BJ (cell line): ENCODE measurements at regions not wholly inside any gene's neighbourhood (a gene's known extent, or its start where the extent isn't known, plus 50 kb on each side); places are given as distances from the start of the nearest gene placed in this dataset.

Experiments used
- CTCF ChIA-PET: fragments of 350-600 bp; formaldehyde crosslinking; extraction: SDS; loops from one replicate; lab custom pipeline; 2021; ENCODE audit warnings: antibody characterized with exemption, inconsistent platforms; lab: Yijun Ruan, JAX
- POLR2A ChIA-PET: fragments of 300-600 bp; sonication (Branson Sonifier 250); formaldehyde crosslinking; extraction: SDS; loops from one replicate; lab custom pipeline; 2021; ENCODE audit warnings: antibody characterized with exemption; lab: Charles Lee
- DNase-seq: peaks from one replicate; pipeline ENCODE4 v3.0.0-alpha.2; 2011; ENCODE audit warnings: low read depth
- H3K27me3 ChIP-seq: 2 replicates; pipeline ENCODE4 v1.6.0; 2011; ENCODE audit warnings: low read length; ENCODE audit not compliant: control insufficient read depth, insufficient read depth
- H3K36me3 ChIP-seq: 2 replicates; pipeline ENCODE4 v1.5.1; 2011; ENCODE audit warnings: low read length; ENCODE audit not compliant: control insufficient read depth, insufficient read depth
- H3K4me3 ChIP-seq: 2 replicates; pipeline ENCODE4 v1.5.1; 2011; ENCODE audit warnings: low read depth, mild to moderate bottlenecking, control low read depth, low read length
- TF ChIP-seq, protein P1 (sequence below): IDR thresholded peaks from 2 replicates; pipeline ENCODE4 v1.5.1; 2011; ENCODE audit warnings: low read depth, mild to moderate bottlenecking, control low read depth, inconsistent platforms, low read length, moderate library complexity; ENCODE audit not compliant: insufficient read depth

DNA sequence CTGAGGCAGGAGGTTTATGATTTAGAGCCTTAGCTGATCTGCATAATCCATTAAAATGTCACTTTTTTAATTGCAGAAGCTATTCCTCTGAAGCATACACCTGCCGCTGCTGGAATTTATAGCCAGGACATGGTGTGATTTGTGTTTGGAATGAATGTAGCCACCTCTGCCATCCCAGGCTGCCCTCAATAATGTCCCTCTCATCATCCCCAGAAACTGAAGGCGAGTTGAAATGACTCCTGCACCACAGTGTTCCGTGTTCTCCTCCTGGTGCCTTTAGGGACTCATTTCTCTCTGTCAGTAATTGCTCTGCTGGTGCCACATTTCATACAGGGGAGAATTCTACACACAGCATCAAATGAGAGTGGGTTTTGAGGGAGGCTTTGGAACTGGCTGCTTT lies 191.0 kb downstream of the C11orf91 start:
- Histone ChIP-seq H3K27me3 (no peaks in the 10 kb centered on the region), H3K4me3 (no peak overlapping the region), H3K36me3 (no peaks in the 10 kb centered on the region)
- TF ChIP-seq, protein P1, sequence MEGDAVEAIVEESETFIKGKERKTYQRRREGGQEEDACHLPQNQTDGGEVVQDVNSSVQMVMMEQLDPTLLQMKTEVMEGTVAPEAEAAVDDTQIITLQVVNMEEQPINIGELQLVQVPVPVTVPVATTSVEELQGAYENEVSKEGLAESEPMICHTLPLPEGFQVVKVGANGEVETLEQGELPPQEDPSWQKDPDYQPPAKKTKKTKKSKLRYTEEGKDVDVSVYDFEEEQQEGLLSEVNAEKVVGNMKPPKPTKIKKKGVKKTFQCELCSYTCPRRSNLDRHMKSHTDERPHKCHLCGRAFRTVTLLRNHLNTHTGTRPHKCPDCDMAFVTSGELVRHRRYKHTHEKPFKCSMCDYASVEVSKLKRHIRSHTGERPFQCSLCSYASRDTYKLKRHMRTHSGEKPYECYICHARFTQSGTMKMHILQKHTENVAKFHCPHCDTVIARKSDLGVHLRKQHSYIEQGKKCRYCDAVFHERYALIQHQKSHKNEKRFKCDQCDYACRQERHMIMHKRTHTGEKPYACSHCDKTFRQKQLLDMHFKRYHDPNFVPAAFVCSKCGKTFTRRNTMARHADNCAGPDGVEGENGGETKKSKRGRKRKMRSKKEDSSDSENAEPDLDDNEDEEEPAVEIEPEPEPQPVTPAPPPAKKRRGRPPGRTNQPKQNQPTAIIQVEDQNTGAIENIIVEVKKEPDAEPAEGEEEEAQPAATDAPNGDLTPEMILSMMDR, result no peak
- ChIA-PET CTCF (no interaction called here), POLR2A (no interaction called here)
- no peak for DNase-seq

- Histone ChIP-seq H3K36me3 (no peaks in the 10 kb centered on the region), H3K27me3 (no peaks in the 10 kb centered on the region), H3K4me3 (no peak overlapping the region)
- TF ChIP-seq, protein P1, result no peak
- POLR2A ChIA-PET, result interaction anchor here (0.6 kb wide), 1 partner anchor 1570 kb away, joined by 4 read pairs; no protein-coding TSS in a partner anchor
- no peak for DNase-seq
- CTCF ChIA-PET, result no interaction called here
Observed at GRCh38 chr11:33507967-33508366, 192.7 kb downstream of the C11orf91 start.

- TF ChIP-seq, protein P1, result no peak
- POLR2A ChIA-PET, result no interaction called here
- H3K36me3 ChIP-seq, result no peaks in the 10 kb centered on the region
- H3K4me3 ChIP-seq, result no peak overlapping the region
- CTCF ChIA-PET, result no interaction called here
- no peaks in the 10 kb centered on the region for H3K27me3 ChIP-seq
- no peak for DNase-seq
Observed at GRCh38 chr11:33507356-33507755, 193.3 kb downstream of the C11orf91 start.

GRCh38 chr11:33505093-33505492 lies 195.5 kb downstream of the C11orf91 start:
- ChIA-PET POLR2A (no interaction called here), CTCF (interaction anchor here (1.3 kb wide), 1 partner anchor 21 kb away, joined by 3 read pairs; no protein-coding TSS in a partner anchor)
- no peak for DNase-seq
- Histone ChIP-seq H3K36me3 (no peaks in the 10 kb centered on the region), H3K4me3 (no peak overlapping the region), H3K27me3 (no peaks in the 10 kb centered on the region)
- TF ChIP-seq, protein P1, result no peak

DNA sequence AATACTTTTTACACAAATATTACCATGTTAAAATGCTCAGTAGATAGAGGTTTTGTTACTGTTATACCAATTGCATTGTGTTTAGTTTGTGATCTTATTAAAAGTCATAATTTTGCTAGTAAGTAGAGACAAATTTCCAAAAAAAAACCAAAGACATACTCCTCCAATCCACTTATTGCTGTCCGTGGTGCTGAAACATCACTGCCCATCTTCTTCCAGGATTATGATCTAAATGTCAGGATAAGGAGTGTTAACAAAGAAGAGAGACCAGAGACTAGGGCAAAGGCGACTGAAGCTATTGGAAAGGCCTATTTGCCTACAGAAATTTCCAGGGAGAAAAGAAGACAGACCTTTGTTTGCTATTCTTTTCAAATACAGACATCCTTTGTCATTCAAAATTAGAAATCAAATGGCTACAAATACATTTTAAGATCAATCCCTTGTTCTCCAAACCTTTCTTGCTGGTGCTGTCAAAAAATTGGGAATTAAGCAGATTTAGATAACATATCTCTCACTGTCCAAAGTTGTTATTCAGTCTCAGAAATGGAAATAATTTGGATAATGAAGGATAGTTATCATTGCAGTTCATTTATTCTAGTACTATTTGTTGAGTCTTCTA lies 199.7 kb downstream of the C11orf91 start:
- CTCF ChIA-PET, result interaction anchor here (2.2 kb wide), 1 partner anchor 18 kb away, joined by 4 read pairs; no protein-coding TSS in a partner anchor
- DNase-seq, result no peak

More for the DNA sequence above, 199.7 kb downstream of the C11orf91 start:
- TF ChIP-seq, protein P1, result no peak
- Histone ChIP-seq H3K27me3 (no peaks in the 10 kb centered on the region), H3K4me3 (no peak overlapping the region), H3K36me3 (no peaks in the 10 kb centered on the region)
- POLR2A ChIA-PET, result no interaction called here
